LNCAP (cell line): ENCODE measurements at regions not wholly inside any gene's neighbourhood (a gene's known extent, or its start where the extent isn't known, plus 50 kb on each side); places are given as distances from the start of the nearest gene placed in this dataset.

Experiments used
- CTCF ChIP-seq: fragments of 450-650 bp; IDR thresholded peaks from 2 replicates; pipeline ENCODE4 v1.5.1; 2017; ENCODE audit warnings: mild to moderate bottlenecking

- TF ChIP-seq CTCF, result no peak
Measured at GRCh38 chr2:37858725-37859267, 66.3 kb upstream of the RMDN2 start.

GRCh38 chr2:37862620-37863019 lies 62.5 kb upstream of the RMDN2 start:
- no peak for TF ChIP-seq CTCF

GRCh38 chr2:37864217-37864616 lies 60.9 kb upstream of the RMDN2 start:
- TF ChIP-seq CTCF, result no peak

GRCh38 chr2:37865640-37866039 lies 59.4 kb upstream of the RMDN2 start:
- no peak for TF ChIP-seq CTCF

DNA sequence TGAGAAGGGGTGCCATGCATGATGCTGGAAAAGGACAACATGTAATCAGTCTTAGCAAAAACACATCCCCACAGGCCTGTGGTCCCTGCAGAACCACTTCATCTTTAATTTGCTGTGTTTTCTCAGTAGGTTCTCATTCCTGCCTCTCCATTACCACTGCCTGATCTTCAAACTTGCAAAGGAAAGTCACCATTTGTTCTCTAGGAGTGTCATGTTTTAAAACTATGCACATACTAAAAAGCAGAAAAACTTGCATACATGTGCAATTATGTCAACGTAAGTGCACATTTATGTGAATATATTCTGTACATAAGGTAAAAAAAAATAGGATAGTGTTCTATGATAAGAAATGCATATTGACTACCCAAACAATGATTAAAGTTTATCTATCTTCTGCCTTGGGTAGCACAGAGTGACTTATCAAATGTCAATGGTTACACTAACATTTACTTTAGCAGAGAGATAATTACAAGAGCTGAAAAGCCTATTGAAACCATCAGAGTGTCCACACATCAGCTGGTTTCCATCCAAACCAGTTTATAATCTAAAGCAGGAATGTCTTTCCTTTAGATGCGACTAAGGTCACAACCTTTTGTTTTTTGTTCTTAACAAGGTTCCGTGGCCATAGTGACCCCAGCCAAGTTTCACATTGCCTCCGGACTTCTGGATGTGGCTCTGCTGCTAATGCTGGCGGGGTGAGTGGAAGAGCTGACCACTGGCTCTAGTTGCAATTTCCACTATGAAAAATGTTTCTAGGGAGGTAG lies 58.7 kb upstream of the RMDN2 start:
- no peak for TF ChIP-seq CTCF

DNA sequence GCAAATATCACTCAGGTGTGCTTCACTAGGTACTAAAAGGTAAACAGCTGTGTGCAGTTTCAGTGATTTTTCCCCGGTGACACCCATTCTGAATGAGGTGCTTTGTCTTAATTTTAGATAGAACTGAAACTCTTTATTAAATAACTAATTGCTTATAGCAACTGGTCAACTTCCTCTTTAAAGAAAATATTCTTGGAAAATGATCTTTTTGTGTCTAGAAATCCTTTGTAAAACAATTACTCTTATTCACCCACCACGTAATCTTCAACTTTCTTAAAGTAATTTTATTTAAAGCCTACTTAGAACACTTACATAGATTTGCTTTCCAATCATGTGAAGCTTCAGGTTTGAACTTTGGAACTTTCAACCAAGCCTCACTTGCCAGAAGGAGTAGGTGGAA lies 57.9 kb upstream of the RMDN2 start:
- TF ChIP-seq CTCF, result no peak

DNA sequence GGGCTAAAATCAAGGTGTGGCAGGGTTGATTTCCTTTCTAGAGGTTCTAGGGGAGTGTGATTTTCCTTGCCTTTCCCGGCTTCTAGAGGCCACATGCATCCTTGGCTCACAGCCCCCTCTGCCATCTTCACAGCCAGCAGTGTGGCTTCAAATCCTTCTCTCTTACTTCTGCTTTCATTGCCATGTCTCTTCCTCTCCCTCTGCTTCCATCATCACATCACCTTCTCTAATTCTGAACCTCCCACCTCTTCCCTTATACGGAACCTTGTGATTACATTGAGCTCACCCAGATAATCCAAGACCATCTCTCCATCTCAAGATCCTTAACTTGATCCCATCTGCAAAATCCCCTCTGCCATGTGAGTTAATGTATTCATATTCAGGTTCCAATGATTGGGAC lies 56.2 kb upstream of the RMDN2 start:
- no peak for TF ChIP-seq CTCF
